K562 (cell line): ENCODE measurements at regions not wholly inside any gene's neighbourhood (a gene's known extent, or its start where the extent isn't known, plus 50 kb on each side); places are given as distances from the start of the nearest gene placed in this dataset.

Experiments
- BACH1 ChIP-seq: fragments of 200-800 bp; sonication (Bioruptor generic); IDR thresholded peaks from 2 replicates; pipeline ENCODE4 v1.6.1; 2016; ENCODE audit warnings: missing genetic modification characterization, missing compliant biosample characterization
- CC2D1A ChIP-seq: fragments of 450-650 bp; IDR thresholded peaks from 2 replicates; pipeline ENCODE4 v1.6.1; 2017; ENCODE audit warnings: mild to moderate bottlenecking
- DLX4 ChIP-seq: fragments of 250-450 bp; sonication (Bioruptor Pico); IDR thresholded peaks from 2 replicates; pipeline ENCODE4 v1.6.1; 2021; ENCODE audit warnings: mild to moderate bottlenecking
- DNMT1 ChIP-seq: fragments of 450-650 bp; IDR thresholded peaks from 2 replicates; pipeline ENCODE4 v1.6.1; 2016; ENCODE audit warnings: antibody characterized with exemption, mild to moderate bottlenecking
- DPF2 ChIP-seq: fragments of 450-650 bp; IDR thresholded peaks from 2 replicates; pipeline ENCODE4 v1.6.1; 2016
- ELK1 ChIP-seq: sonication (generic); formaldehyde crosslinking; IDR thresholded peaks from 2 replicates; pipeline ENCODE4 v1.8.1; 2022; ENCODE audit warnings: missing genetic modification reagents
- ESRRA ChIP-seq: fragments of 450-650 bp; IDR thresholded peaks from 2 replicates; pipeline ENCODE4 v1.6.1; 2014; ENCODE audit warnings: low read depth, mild to moderate bottlenecking, moderate library complexity, borderline replicate concordance
- FOSL1 ChIP-seq: fragments of 200-800 bp; sonication (Bioruptor generic); conservative IDR thresholded peaks from 2 replicates; pipeline ENCODE4 v1.6.1; 2016; ENCODE audit warnings: missing genetic modification characterization, missing compliant biosample characterization
- FOXK1 ChIP-seq: sonication (generic); formaldehyde crosslinking; IDR thresholded peaks from 2 replicates; pipeline ENCODE4 v1.8.0; 2022; ENCODE audit warnings: missing genetic modification reagents, mild to moderate bottlenecking, borderline replicate concordance
- GATAD2A ChIP-seq: fragments of 450-650 bp; IDR thresholded peaks from 2 replicates; pipeline ENCODE4 v1.6.1; 2017
- HNRNPH1 ChIP-seq: fragments of 200-400 bp; formaldehyde crosslinking; optimal IDR thresholded peaks from 2 replicates; pipeline ENCODE3; 2017; ENCODE audit warnings: low read depth, mild to moderate bottlenecking, low read length, moderate library complexity
- HNRNPLL ChIP-seq: fragments of 200-400 bp; formaldehyde crosslinking; IDR thresholded peaks from 2 replicates; pipeline ENCODE4 v1.6.1; 2017; ENCODE audit warnings: low read length, low read depth, mild to moderate bottlenecking; ENCODE audit not compliant: poor library complexity, severe bottlenecking
- KDM5B ChIP-seq: fragments of 200-600 bp; sonication (generic); IDR thresholded peaks from 2 replicates; pipeline ENCODE4 v1.6.1; 2012; ENCODE audit warnings: low read depth, mild to moderate bottlenecking, moderate library complexity, low read length, control low read depth, inconsistent platforms; ENCODE audit not compliant: insufficient replicate concordance
- KLF10 ChIP-seq: fragments of 250-450 bp; sonication (Bioruptor Pico); IDR thresholded peaks from 2 replicates; pipeline ENCODE4 v1.6.1; 2021; ENCODE audit warnings: matching md5 sums
- MEF2A ChIP-seq: IDR thresholded peaks from 2 replicates; pipeline ENCODE4 v1.6.1; 2011; ENCODE audit warnings: low read depth, mild to moderate bottlenecking, low read length, moderate library complexity; ENCODE audit not compliant: control insufficient read depth
- NR2F6 ChIP-seq: fragments of 450-650 bp; formaldehyde crosslinking; IDR thresholded peaks from 2 replicates; pipeline ENCODE4 v1.4.0; 2020; ENCODE audit warnings: mild to moderate bottlenecking
- NR4A1 ChIP-seq, 2 experiments: fragments of 250-450 bp in 1 of 2; fragments of 450-650 bp in 1 of 2; sonication (Bioruptor Pico) in 1 of 2; IDR thresholded peaks; 2 replicates each; pipeline versions ENCODE4 v1.4.0 to v1.6.1; 2016 to 2020; ENCODE audit warnings: mild to moderate bottlenecking in 2 of 2, missing compliant biosample characterization in 1 of 2, missing genetic modification characterization in 1 of 2, moderate library complexity in 1 of 2
- SAFB ChIP-seq: fragments of 200-400 bp; formaldehyde crosslinking; IDR thresholded peaks from 2 replicates; pipeline ENCODE4 v1.6.1; 2017; ENCODE audit warnings: low read depth, low read length, borderline replicate concordance
- SMAD2 ChIP-seq: fragments of 150-350 bp; IDR thresholded peaks from 2 replicates; pipeline ENCODE4 v1.6.1; 2014; ENCODE audit warnings: low read depth, mild to moderate bottlenecking, low read length
- SOX6 ChIP-seq: fragments of 450-650 bp; IDR thresholded peaks from 2 replicates; pipeline ENCODE4 v1.6.1; 2014; ENCODE audit warnings: mild to moderate bottlenecking
- TAF7 ChIP-seq: fragments of 450-650 bp; IDR thresholded peaks from 2 replicates; pipeline ENCODE4 v1.6.1; 2016; ENCODE audit warnings: missing genetic modification characterization, missing compliant biosample characterization
- TBP ChIP-seq: optimal IDR thresholded peaks from 2 replicates; pipeline ENCODE3; 2011; ENCODE audit warnings: low read depth, low read length, improper control_type of control experiment
- TEAD4 ChIP-seq, 2 experiments: sonication (generic) in 1 of 2; formaldehyde crosslinking in 1 of 2; IDR thresholded peaks; 2 replicates each; pipeline versions ENCODE4 v1.6.1 to v1.8.0; 2012 to 2022; ENCODE audit warnings: borderline replicate concordance in 1 of 2, inconsistent platforms in 1 of 2, low read length in 1 of 2, mild to moderate bottlenecking in 1 of 2, missing genetic modification reagents in 1 of 2
- TFAM ChIP-seq: fragments of 250-450 bp; sonication (Bioruptor Pico); conservative IDR thresholded peaks from 2 replicates; pipeline ENCODE4 v1.5.0; 2021; ENCODE audit warnings: mild to moderate bottlenecking, moderate library complexity
- ZFP36 ChIP-seq: fragments of 150-350 bp; IDR thresholded peaks from 2 replicates; pipeline ENCODE4 v1.6.1; 2018; ENCODE audit warnings: low read length, low read depth; ENCODE audit not compliant: partially characterized antibody
- ZKSCAN1 ChIP-seq: fragments of 150-350 bp; IDR thresholded peaks from 2 replicates; pipeline ENCODE4 v1.6.1; 2016; ENCODE audit warnings: low read depth, low read length
- ZNF121 ChIP-seq: sonication (generic); formaldehyde crosslinking; conservative IDR thresholded peaks from 2 replicates; pipeline ENCODE4 v1.8.0; 2022; ENCODE audit warnings: missing genetic modification reagents
- ZNF384 ChIP-seq: IDR thresholded peaks from 2 replicates; pipeline ENCODE4 v1.6.1; 2012; ENCODE audit warnings: low read depth, low read length, improper control_type of control experiment
- ZSCAN32 ChIP-seq: fragments of 450-650 bp; formaldehyde crosslinking; IDR thresholded peaks from 2 replicates; pipeline ENCODE4 v1.4.0; 2020; ENCODE audit warnings: mild to moderate bottlenecking, moderate library complexity

DNA sequence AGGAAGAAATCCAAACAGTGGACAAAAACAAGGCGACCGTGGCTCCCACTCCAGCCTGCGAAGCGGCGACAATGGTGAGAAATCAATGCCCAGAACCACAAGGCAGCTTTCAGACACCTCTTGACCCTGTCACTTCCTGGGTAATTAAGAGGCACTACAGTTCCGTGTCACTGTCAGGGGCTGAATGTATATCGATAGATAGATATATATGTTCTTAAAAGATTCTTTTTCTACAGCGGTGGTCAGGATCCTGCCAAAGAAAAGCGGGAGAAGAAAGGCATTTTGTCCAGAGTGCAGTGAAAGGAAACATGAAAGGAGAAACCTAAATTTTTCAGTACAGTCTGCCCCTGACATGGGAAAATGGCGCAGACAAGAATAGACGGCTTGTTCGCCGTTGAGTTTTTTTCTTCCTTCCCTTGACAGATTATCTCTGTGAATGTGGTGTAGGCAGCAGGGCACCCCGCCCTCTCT is 56.2 kb upstream of the HES1 start (continued):
- TF ChIP-seq ELK1 (CRISPR knock-in tag) (no peak), TAF7 (tag) (no peak), SOX6 (no peak), ZSCAN32 (no peak), NR2F6 (CRISPR knock-in tag) (no peak), ESRRA (no peak), DNMT1 (no peak), HNRNPLL (peak; percentile 59), KLF10 (no peak), GATAD2A (no peak), DLX4 (no peak), DPF2 (peak; percentile 15; the same call in 1 of the 2 replicates), TBP (no peak), SMAD2 (no peak), ZKSCAN1 (no peak), MEF2A (no peak), ZNF121 (CRISPR knock-in tag) (no peak), FOXK1 (CRISPR knock-in tag) (no peak), FOSL1 (tag) (no peak), KDM5B (no peak), CC2D1A (no peak), NR4A1 (CRISPR knock-in tag; IDR thresholded peaks at IDR 0.05) (no peak), NR4A1 (tag; IDR thresholded peaks at IDR 0.05) (peak; percentile 68; the same call in 1 of the 2 replicates), SAFB (no peak), TFAM (CRISPR knock-in tag) (no peak), ZNF384 (peak; percentile 67), HNRNPH1 (no peak), TEAD4 (IDR thresholded peaks at IDR 0.05; ENCODE audit: low read length) (no peak), TEAD4 (CRISPR knock-in tag; IDR thresholded peaks at IDR 0.05; ENCODE audit: borderline replicate concordance) (no peak), ZFP36 (no peak), BACH1 (tag) (peak; percentile 72; the same call in 1 of the 2 replicates)
